Fibroblast of peridontal ligament (primary cell): ENCODE measurements at regions not wholly inside any gene's neighbourhood (a gene's known extent, or its start where the extent isn't known, plus 50 kb on each side); places are given as distances from the start of the nearest gene placed in this dataset.
"Not testable (repeated sequence)": the region's sequence is repeated elsewhere in the genome, so short reads cannot be mapped to it uniquely, and the experiment has no call there.

ENCODE experiments used
- DNase-seq: peaks from one replicate; pipeline ENCODE4 v3.0.0-alpha.2; 2010; ENCODE audit errors: extremely low read depth

GRCh38 chr10:63003816-63004453 is 129.2 kb upstream of the NRBF2 start:
- no peak for DNase-seq

GRCh38 chr10:62996925-62997324 is 136.2 kb upstream of the NRBF2 start:
- DNase-seq = no peak

- DNase-seq = no peak
These were observed 136.6 kb upstream of the NRBF2 start for GRCh38 chr10:62996516-62996915.

GRCh38 chr10:62993121-62993520 is 140.0 kb upstream of the NRBF2 start:
- DNase-seq = peak; percentile 19

GRCh38 chr10:62992145-62992721 is 140.9 kb upstream of the NRBF2 start:
- DNase-seq = peak; percentile 84

GRCh38 chr10:62990126-62990525 is 143.0 kb upstream of the NRBF2 start:
- peak; percentile 20 for DNase-seq

GRCh38 chr10:62985807-62986600 is 147.1 kb upstream of the NRBF2 start:
- DNase-seq = no peak

- no peak for DNase-seq
These were observed 152.0 kb upstream of the NRBF2 start for GRCh38 chr10:62981096-62981495.

GRCh38 chr10:62980687-62981086 is 152.4 kb upstream of the NRBF2 start:
- no peak for DNase-seq

- DNase-seq = no peak
These were observed 153.2 kb upstream of the NRBF2 start for GRCh38 chr10:62979921-62980320.

- no peak for DNase-seq
These were observed 154.6 kb upstream of the NRBF2 start for GRCh38 chr10:62978482-62978881.

- not testable (repeated sequence) for DNase-seq
These were observed 158.3 kb upstream of the NRBF2 start for GRCh38 chr10:62974795-62975194.

- peak; percentile 17 for DNase-seq
These were observed 155.9 kb upstream of the EGR2 start for GRCh38 chr10:62972103-62972502.

- DNase-seq = no peak
These were observed 147.9 kb upstream of the EGR2 start for GRCh38 chr10:62964026-62964425.

- DNase-seq = no peak
These were observed 145.9 kb upstream of the EGR2 start for GRCh38 chr10:62961951-62962523.

GRCh38 chr10:62960416-62960815 is 144.2 kb upstream of the EGR2 start:
- DNase-seq = no peak

- no peak for DNase-seq
These were observed 143.4 kb upstream of the EGR2 start for GRCh38 chr10:62959553-62959952.

GRCh38 chr10:62958980-62959379 is 142.8 kb upstream of the EGR2 start:
- no peak for DNase-seq

GRCh38 chr10:62946278-62946677 is 130.1 kb upstream of the EGR2 start:
- no peak for DNase-seq

GRCh38 chr10:62939698-62940097 is 123.5 kb upstream of the EGR2 start:
- DNase-seq = no peak

GRCh38 chr10:62938672-62939071 is 122.5 kb upstream of the EGR2 start:
- no peak for DNase-seq

GRCh38 chr10:62937674-62938073 is 121.5 kb upstream of the EGR2 start:
- no peak for DNase-seq

GRCh38 chr10:62935022-62935421 is 118.9 kb upstream of the EGR2 start:
- DNase-seq = no peak
